NCI-H146 (cell line): ENCODE measurements at regions not wholly inside any gene's neighbourhood (a gene's known extent, or its start where the extent isn't known, plus 50 kb on each side); places are given as distances from the start of the nearest gene placed in this dataset.

Experiments used
- DNase-seq: peaks from one replicate; lab custom pipeline; 2025; lab: John Stamatoyannopoulos, UW

DNA sequence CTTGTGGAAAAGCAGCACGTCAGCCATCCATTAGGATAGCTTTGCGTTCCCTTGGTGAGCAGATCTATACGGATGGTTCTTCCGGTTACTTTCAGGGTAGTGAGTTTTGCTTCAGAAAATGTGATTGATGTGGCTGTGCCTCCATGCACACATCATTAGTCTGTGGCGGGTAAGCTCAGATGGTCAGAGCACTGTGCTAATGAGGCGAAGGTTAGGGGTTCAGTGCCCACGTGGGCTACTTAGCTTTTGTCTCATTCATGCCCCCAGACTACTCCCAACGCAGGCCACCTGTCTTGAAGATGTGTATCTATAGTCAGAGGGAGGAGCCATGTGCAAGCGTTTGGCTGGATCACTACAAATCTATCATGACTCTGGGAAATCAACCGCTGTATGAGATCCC lies 322.8 kb upstream of the POU3F3 start:
- no peak for DNase-seq

GRCh38 chr2:104537116-104537515 lies 316.8 kb upstream of the POU3F3 start:
- no peak for DNase-seq

DNA sequence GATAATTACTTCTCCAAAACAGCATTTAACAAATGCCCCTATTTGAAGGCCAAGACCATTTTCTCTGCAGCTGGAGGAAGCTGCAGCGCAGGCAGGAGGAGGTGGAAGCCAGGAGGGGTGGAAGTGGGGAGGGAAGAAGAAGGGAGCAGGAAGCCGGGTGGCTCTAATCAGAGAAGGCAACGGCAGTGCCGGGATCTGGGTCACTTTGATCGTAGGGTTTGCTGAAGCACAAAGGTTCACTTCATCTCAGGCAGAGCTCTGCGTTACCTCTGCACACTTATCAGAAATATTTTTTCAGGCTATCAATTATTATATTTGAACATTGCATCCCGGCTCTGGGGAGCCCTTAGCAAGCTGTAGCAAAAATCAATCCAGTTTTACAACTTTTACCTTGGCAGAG lies 315.8 kb upstream of the POU3F3 start:
- no peak for DNase-seq

GRCh38 chr2:104539649-104540048 lies 314.3 kb upstream of the POU3F3 start:
- DNase-seq: no peak

DNA sequence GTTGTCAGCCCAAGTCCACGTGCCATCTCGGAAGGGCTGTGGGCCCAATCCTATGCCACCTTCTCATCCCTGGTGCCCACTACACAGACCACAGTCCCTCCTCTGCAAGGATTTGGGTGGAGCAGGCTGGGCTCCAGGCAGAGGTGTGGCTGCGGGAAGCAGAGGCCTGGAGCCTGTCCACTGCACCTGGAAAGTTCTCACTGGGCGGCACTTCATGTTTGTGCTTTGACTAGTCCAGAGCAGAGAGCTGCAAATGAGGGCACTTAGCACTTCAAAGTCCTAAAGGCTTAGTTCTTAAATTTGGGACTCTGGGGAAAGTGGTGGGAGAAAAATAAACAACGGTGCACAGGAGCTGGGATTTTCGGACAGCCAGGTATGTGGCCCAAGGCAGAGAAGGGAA lies 308.9 kb upstream of the POU3F3 start:
- no peak for DNase-seq

- no peak for DNase-seq
Measured at GRCh38 chr2:104546537-104546936, 307.4 kb upstream of the POU3F3 start.

DNA sequence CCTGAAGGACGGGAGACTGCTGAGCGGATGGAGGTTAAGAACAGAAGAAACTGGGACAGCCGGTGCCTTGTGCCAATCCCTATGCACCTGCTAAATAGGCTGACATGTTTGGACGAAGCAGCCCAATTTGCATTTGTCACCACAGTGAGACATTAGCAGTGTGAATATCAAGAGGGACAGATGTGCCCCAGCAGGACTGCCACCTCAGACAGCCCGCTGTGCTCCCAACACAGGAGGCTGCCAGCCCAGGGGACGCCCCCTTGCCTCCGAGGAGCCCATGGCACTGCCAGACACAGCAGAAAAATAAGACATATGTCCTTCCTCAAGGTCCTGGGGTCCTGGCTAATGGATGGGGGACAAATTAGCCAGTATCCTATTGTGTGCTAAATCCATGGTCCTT lies 306.7 kb upstream of the POU3F3 start:
- no peak for DNase-seq

- DNase-seq: no peak
Measured at GRCh38 chr2:104561251-104561650, 292.7 kb upstream of the POU3F3 start.

DNA sequence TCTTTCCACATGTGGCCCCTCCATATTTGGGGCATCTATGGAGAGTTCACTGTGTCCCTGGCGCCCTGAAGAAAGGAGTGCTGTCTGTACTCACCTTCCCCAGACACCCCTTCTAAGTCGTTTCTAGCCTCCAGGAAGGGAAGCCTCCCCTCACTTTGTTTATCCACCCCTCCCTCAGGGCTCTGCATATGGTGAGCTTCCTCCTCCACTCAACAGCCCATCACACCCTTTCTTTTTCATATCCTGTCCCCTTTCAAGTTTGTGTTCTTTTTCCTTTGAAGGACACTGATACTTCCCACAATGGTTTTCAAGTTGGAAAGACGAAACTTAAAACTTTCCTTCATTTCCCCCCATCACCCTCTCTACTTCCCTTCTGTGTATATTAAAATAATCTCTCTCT lies 291.4 kb upstream of the POU3F3 start:
- DNase-seq: no peak

DNA sequence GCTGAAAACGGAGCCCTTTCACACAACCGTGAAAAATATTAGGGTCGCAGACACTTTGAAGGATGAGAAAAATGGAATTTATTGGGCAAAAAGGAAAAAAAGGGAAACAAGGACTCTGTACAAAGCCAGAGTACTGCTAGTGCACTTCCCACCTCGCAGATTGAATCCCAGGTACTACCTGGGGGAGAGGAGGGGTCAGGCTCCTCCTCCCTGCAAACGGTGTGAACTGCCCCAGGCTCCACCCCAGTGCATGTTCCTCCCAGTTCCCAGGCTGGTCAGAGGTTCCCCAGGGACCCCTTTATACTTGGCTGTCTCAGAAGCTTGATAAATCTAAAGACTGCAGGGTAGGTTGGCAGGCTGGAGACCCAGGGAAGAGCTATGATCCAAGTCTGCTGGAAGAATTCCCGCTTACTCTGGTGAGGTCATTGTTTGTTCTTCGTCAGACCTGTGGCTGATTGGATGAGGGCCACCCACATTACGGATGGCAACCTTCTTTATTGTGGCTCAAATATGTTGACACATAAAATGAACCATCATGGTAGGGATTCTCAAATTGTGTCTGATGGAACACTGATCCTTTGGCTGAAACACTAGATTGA lies 290.4 kb upstream of the POU3F3 start:
- DNase-seq: no peak

- no peak for DNase-seq
Measured at GRCh38 chr2:104568247-104568646, 285.7 kb upstream of the POU3F3 start.

DNA sequence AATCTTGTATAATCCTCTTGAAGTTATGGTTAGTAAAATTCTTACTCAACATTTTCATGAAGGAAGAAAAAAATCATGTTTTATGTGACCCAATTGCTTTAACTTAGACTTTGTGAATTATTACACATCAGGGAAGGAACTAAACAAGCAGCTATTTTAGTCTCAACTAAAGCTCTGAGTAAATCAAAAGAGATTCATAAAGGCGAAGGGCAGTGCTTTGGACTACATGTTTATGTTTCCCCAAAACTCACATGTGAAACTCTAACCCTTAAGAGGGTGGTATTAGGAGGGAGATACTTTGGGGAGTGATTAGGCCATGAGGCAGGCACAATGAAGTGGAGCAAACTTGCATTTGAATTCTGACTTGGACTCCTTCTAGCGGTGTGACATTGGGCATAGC lies 283.7 kb upstream of the POU3F3 start:
- DNase-seq: no peak

GRCh38 chr2:104572834-104573233 lies 281.1 kb upstream of the POU3F3 start:
- DNase-seq: no peak

DNA sequence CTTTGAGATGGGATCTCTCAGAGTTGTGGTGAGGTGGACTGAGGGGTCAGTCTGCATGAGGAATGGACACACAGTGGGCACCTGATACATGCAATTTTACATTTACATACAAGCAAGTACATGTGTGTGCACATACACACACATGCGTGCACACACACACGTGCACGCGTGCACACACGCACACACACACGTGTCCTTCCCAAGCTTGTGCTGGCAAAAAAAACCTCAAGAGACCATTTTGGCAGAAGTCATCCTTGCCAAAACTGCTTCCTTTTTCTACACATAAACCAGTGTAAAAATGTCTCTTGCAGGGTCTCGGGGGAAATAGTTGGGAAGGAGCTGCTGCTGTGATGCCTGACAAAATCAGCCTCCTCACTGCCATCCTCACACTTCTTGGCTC lies 279.5 kb upstream of the POU3F3 start:
- DNase-seq: no peak

- no peak for DNase-seq
Measured at GRCh38 chr2:104577143-104577542, 276.8 kb upstream of the POU3F3 start.

- no peak for DNase-seq
Measured at GRCh38 chr2:104582471-104582870, 271.4 kb upstream of the POU3F3 start.

GRCh38 chr2:104583811-104584210 lies 270.1 kb upstream of the POU3F3 start:
- no peak for DNase-seq

DNA sequence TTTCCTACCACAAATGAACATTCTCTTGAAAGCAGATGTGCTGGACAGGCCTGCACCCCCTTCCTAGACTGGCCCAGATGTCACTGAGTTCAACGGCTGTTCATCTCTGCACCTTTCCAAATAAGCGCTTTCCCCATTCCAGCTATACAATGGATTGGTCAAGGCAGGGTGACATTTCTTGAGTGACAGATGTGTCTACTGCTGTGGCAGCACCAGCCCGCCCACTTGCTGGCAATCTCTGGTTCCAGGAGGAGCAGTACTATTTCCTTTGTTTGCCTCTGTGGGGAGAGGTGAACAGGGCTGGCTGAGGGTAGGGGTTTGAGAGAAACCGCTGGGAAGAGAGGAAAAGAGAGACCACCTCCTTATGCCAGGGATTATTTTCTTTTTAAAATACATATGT lies 269.5 kb upstream of the POU3F3 start:
- DNase-seq: no peak

DNA sequence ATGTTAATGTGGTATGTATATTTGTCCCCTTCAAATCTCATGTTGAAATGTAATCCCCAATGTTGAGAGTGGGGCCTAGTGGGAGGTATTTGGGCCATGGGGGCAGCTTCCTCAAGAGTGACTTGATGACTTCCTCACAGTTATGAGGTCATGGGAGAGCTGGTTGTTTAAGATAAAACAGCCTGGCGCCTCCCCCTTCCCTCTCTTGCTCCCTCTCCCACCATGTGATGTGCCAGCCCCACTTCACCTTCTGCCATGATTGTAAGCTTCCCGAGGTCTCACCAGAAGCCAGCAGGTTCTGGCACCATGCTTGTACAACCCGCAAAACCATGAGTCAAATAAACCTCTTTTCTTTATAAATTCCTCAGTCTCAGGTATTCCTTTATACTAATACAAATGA lies 258.3 kb upstream of the POU3F3 start:
- no peak for DNase-seq

DNA sequence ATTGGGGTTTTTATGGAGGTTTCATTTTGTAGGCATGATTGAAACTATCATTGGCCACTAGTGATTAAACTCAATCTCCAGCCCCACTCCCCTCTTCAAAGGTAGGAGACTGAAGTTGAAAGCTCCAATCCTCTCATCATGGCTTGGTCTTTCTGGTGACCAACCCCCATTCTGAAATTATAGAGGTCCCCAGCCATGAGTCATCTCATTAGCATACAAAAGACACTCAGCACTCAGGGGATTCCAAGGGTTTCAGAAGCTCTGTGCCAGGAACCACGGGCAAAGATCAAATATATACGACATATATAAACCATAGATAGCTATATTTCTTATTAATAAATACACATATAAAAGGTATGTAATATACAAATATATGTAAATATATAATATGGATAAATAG lies 256.0 kb upstream of the POU3F3 start:
- DNase-seq: no peak

DNA sequence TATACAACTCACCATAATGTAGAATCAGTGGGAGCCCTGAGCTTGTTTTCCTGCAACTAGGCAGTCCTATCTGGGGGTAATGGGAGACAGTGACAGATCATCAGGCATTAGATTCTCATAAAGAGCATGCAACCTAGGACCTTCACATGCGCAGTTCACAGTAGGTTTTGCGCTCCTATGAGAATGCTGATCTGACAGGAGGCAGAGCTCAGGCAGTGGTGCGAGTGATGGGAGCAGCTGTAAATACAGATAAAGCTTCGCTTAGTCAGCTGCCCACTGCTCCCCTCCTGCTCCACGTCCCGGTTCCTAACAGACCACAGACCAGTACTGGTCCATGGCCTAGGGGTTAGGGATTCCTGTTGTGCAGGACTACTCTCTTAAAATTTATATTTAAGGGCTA lies 255.3 kb upstream of the POU3F3 start:
- no peak for DNase-seq

DNA sequence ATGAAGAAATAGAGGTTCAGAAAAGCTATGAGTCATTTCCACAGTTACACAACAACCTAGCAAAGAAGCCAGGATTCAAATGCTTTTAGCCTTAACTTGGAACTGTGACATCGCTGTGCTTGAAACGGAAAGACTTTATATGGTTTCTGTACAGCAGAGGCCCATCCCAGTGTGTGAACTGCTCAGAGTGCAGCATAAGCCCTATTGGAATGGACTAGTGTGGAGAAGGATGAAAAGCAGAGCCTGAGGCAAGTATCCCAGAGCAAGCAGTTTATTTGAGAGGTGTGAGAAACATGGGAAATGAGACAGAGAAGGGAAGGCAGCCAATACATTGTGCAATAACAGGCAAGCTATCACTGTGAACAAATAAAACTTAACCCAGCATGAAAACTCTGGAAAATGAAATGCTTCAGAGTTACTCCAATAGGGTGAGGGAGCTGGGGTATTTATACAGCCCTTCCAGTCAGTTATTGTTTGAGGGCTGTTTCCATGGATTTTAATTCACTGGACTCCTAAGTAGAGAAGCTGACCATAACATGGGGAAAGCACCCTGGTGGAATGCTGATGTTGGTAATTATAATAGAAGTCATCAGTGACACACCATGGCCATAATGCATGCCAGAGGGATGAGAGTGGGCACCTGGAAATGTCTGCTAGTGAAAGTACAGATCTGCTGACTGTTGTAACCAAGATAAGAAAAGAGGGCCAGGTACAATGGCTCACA lies 254.0 kb upstream of the POU3F3 start:
- DNase-seq: no peak

GRCh38 chr2:104606056-104606455 lies 247.9 kb upstream of the POU3F3 start:
- DNase-seq: no peak

DNA sequence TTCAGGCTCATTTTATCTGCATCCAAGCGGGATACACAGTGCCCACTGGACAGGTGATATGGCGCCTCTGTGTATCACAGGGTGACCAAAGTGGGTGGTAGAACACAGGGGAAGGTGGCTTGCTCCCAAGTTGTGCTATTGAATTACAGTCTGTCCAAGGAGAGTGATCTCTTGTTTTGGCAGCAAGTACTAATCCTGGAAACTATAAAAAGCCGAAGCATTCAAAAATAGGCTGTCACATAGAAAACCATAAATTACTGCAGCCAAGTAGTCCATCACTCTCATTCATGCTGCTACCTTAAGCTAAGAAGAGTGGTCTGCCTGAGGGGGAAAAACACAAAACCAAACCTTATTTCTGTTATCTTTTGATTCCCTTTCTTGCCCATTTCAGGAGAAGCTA lies 237.1 kb upstream of the POU3F3 start:
- DNase-seq: no peak
